ENCODE measurements at regions not wholly inside any gene's neighbourhood (a gene's known extent, or its start where the extent isn't known, plus 50 kb on each side); places are given as distances from the start of the nearest gene placed in this dataset.

DNA sequence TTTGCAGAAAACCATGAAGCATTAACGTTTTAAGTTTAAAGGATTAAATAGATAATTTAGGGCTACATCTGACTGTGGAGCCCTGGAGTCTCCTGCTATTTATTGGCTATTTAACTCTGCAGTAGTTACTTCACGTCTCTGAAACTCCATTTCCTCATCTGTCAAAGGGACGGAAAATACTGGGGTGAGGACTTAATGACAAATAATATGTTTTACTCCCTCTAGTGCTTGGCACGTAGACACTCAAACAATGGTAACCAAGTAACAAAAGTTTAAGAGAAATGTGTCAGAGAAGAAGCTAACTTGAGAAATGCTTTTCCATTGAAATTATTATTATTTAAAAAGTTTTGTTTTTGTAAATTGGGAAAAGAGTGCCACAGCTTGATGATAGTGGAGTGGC is 130.7 kb upstream of the RCN1 start:
- Histone ChIP-seq H3K36me3 (ENCODE audit: insufficient read depth, low read length) (no peaks in the 10 kb centered on the region), H3K27me3 (ENCODE audit: control insufficient read depth in 1 of 2, insufficient read depth in 2 of 2, low read length in 2 of 2) (no peaks in the 10 kb centered on the region), H3K4me3 (ENCODE audit: low read length) (no peak overlapping the region), H3K9me3 (ENCODE audit: control insufficient read depth in 1 of 2, insufficient read depth in 1 of 2, low read length in 2 of 2) (no peaks in the 10 kb centered on the region), H3K27ac (ENCODE audit: low read depth in 1 of 2, low read length in 2 of 2) (no peak overlapping the region), H3K4me1 (ENCODE audit: insufficient read depth, low read length) (no peaks in the 10 kb centered on the region)
- Mint-ChIP-seq H3K27me3 (no peaks in the 10 kb centered on the region), H3K4me1 (ENCODE audit: low read depth) (no peaks in the 10 kb centered on the region), H3K27ac (no peak overlapping the region), H3K9me3 (no peaks in the 10 kb centered on the region), H3K4me3 (no peak overlapping the region), H3K36me3 (ENCODE audit: low read depth) (no peaks in the 10 kb centered on the region)
- POLR2A ChIA-PET = no interaction called here
- no peak for DNase-seq
- ATAC-seq (ENCODE audit: poor library complexity) = no peak
- intact Hi-C loops (cut with DNase I, micrococcal nuclease) = no loop called here
- TF ChIP-seq, protein P1, sequence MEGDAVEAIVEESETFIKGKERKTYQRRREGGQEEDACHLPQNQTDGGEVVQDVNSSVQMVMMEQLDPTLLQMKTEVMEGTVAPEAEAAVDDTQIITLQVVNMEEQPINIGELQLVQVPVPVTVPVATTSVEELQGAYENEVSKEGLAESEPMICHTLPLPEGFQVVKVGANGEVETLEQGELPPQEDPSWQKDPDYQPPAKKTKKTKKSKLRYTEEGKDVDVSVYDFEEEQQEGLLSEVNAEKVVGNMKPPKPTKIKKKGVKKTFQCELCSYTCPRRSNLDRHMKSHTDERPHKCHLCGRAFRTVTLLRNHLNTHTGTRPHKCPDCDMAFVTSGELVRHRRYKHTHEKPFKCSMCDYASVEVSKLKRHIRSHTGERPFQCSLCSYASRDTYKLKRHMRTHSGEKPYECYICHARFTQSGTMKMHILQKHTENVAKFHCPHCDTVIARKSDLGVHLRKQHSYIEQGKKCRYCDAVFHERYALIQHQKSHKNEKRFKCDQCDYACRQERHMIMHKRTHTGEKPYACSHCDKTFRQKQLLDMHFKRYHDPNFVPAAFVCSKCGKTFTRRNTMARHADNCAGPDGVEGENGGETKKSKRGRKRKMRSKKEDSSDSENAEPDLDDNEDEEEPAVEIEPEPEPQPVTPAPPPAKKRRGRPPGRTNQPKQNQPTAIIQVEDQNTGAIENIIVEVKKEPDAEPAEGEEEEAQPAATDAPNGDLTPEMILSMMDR (IDR thresholded peaks at IDR 0.05) = no peak
- CTCF ChIA-PET = no interaction called here

DNA sequence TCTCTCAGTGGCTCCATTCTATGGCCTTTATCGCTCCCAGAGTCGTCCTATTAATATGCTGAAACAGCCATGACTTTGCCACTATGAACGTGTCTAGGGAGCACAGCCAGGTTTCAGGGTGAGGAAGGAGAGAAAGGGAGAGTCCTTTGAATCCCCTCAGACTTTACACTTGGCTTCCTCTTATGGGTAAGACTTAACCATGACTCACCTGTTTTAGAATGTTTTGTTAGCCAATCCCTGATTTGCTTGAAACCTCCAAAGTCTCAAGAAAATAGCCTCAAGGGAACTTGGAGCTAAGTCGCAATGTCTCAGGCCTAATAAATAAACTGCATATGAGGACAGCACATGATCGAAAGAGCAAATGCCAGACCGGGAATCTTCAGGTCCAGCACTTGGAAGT is 131.2 kb upstream of the RCN1 start:
- intact Hi-C loops (cut with DNase I, micrococcal nuclease) = loop anchor here (5.0 kb wide), 3 partner anchors 562 to 727 kb away; no protein-coding TSS in a partner anchor
- ChIA-PET POLR2A (no interaction called here), CTCF (no interaction called here)
- H3K4me3 ChIP-seq (ENCODE audit: low read length) = no peak overlapping the region
- H3K27ac ChIP-seq (ENCODE audit: low read depth in 1 of 2, low read length in 2 of 2) = no peak overlapping the region
- no peaks in the 10 kb centered on the region for H3K4me1 Mint-ChIP-seq (ENCODE audit: low read depth)
- no peak overlapping the region for H3K27ac Mint-ChIP-seq
- no peaks in the 10 kb centered on the region for H3K9me3 Mint-ChIP-seq
- no peaks in the 10 kb centered on the region for H3K36me3 ChIP-seq (ENCODE audit: insufficient read depth, low read length)
- H3K4me3 Mint-ChIP-seq = no peak overlapping the region
- TF ChIP-seq, protein P1 (IDR thresholded peaks at IDR 0.05) = no peak
- H3K4me1 ChIP-seq (ENCODE audit: insufficient read depth, low read length) = no peaks in the 10 kb centered on the region
- no peaks in the 10 kb centered on the region for H3K9me3 ChIP-seq (ENCODE audit: control insufficient read depth in 1 of 2, insufficient read depth in 1 of 2, low read length in 2 of 2)
- H3K27me3 ChIP-seq (ENCODE audit: control insufficient read depth in 1 of 2, insufficient read depth in 2 of 2, low read length in 2 of 2) = no peaks in the 10 kb centered on the region
- no peaks in the 10 kb centered on the region for H3K36me3 Mint-ChIP-seq (ENCODE audit: low read depth)
- H3K27me3 Mint-ChIP-seq = no peaks in the 10 kb centered on the region
- ATAC-seq (ENCODE audit: poor library complexity) (no peak), DNase-seq (no peak)

DNA sequence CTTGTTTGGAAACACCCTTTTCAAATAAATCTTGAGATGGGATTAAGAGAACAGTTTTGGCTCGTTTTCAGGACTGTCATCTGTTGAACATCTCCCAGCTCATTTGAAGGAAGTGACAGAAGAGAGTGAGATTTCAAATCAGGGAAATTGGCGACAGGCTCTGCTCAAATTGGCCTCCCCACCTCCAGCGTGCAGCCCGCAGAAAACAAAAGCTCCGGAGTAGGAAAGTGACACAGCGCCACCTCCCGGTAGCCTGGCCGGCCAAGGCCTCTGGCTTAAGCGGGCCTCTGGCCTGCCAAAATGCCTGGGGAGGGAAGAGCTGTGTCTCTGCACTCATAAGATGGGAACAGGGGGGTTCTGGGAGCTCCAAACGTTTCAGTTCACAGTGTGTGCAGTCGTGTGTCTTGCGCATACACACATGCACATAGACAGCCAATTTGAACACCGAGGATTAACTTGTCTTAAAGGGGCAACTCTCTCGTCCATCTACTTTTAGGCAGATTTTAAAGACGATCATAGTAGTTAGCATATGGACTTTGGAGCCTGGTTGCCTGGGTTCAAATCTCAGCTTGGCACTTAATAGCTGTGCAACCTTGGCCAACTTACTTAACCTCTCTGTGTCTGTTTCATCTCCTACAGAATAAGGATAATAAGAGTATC is 132.7 kb upstream of the RCN1 start:
- ATAC-seq (ENCODE audit: poor library complexity) (no peak), DNase-seq (peak; percentile 21 to 61 (median 34))
- ChIA-PET CTCF (interaction anchor here (0.6 to 1.8 kb wide), 2 partner anchors 17 to 1624 kb away, joined by 3 to 4 read pairs; no protein-coding TSS in a partner anchor), POLR2A (no interaction called here)
- TF ChIP-seq, protein P1 (IDR thresholded peaks at IDR 0.05) = peak; percentile 23
- Mint-ChIP-seq H3K27ac (no peak overlapping the region), H3K9me3 (no peaks in the 10 kb centered on the region), H3K27me3 (no peaks in the 10 kb centered on the region), H3K4me3 (no peak overlapping the region), H3K36me3 (ENCODE audit: low read depth) (no peaks in the 10 kb centered on the region), H3K4me1 (ENCODE audit: low read depth) (no peaks in the 10 kb centered on the region)
- Histone ChIP-seq H3K9me3 (ENCODE audit: control insufficient read depth in 1 of 2, insufficient read depth in 1 of 2, low read length in 2 of 2) (no peaks in the 10 kb centered on the region), H3K27me3 (ENCODE audit: control insufficient read depth in 1 of 2, insufficient read depth in 2 of 2, low read length in 2 of 2) (no peaks in the 10 kb centered on the region), H3K36me3 (ENCODE audit: insufficient read depth, low read length) (no peaks in the 10 kb centered on the region), H3K27ac (ENCODE audit: low read depth in 1 of 2, low read length in 2 of 2) (no peak overlapping the region), H3K4me3 (ENCODE audit: low read length) (no peak overlapping the region), H3K4me1 (ENCODE audit: insufficient read depth, low read length) (no peaks in the 10 kb centered on the region)
- intact Hi-C loops (cut with DNase I, micrococcal nuclease) = loop anchor here (5.0 kb wide), 3 partner anchors 561 to 726 kb away; no protein-coding TSS in a partner anchor

Measured in CD4-positive, alpha-beta T cell (primary cell).